ENCODE measurements at regions not wholly inside any gene's neighbourhood (a gene's known extent, or its start where the extent isn't known, plus 50 kb on each side); places are given as distances from the start of the nearest gene placed in this dataset.

- Histone ChIP-seq H3K4me1 (ENCODE audit: insufficient read depth) (peaks cover 15% of the 10 kb centered on the region), H2AFZ (no peak overlapping the region), H3K27ac (no peak overlapping the region), H3K4me2 (no peak overlapping the region), H3K27me3 (no peaks in the 10 kb centered on the region), H3K9me3 (ENCODE audit: low read depth) (no peaks in the 10 kb centered on the region), H3K79me2 (no peaks in the 10 kb centered on the region), H3K9me2 (replicated peaks; ENCODE audit: insufficient read depth) (no peaks in the 10 kb centered on the region), H3K4me3 (no peak overlapping the region), H4K20me1 (ENCODE audit: insufficient read depth, poor library complexity, severe bottlenecking) (no peaks in the 10 kb centered on the region), H3K36me3 (replicated peaks; ENCODE audit: insufficient read depth, low read depth) (no peaks in the 10 kb centered on the region)
- TF ChIP-seq CTCF (IDR thresholded peaks at IDR 0.05; ENCODE audit: poor library complexity): no peak
- TF ChIP-seq EZH2phosphoT487 (IDR thresholded peaks at IDR 0.05; ENCODE audit: low read depth, severe bottlenecking, unreplicated experiment): no peak
- no peak for TF ChIP-seq EZH2 (IDR thresholded peaks at IDR 0.05; ENCODE audit: borderline replicate concordance)
- no peak for DNase-seq (ENCODE audit: low spot score)
- WGBS (ENCODE audit: low lambda C conversion rate, missing lambda C conversion rate): 88% methylated on average over 7 of the region's 7 CpGs
Observed at GRCh38 chr3:102189956-102190723, 244.7 kb upstream of the ZPLD1 start.

GRCh38 chr3:102192575-102192974, 242.2 kb upstream of the ZPLD1 start:
- H3K4me2 ChIP-seq: no peak overlapping the region
- H3K79me2 ChIP-seq: no peaks in the 10 kb centered on the region
- DNase-seq (ENCODE audit: low spot score): no peak
- WGBS (ENCODE audit: low lambda C conversion rate, missing lambda C conversion rate): 91% methylated on average over 2 of the region's 2 CpGs
- peak overlapping the region; percentile 60 for H3K27ac ChIP-seq
- no peaks in the 10 kb centered on the region for H3K9me2 ChIP-seq (replicated peaks; ENCODE audit: insufficient read depth)
- no peak for TF ChIP-seq CTCF (IDR thresholded peaks at IDR 0.05; ENCODE audit: poor library complexity)
- no peak for TF ChIP-seq EZH2 (IDR thresholded peaks at IDR 0.05; ENCODE audit: borderline replicate concordance)
- TF ChIP-seq EZH2phosphoT487 (IDR thresholded peaks at IDR 0.05; ENCODE audit: low read depth, severe bottlenecking, unreplicated experiment): no peak
- no peak overlapping the region for H3K4me3 ChIP-seq
- H4K20me1 ChIP-seq (ENCODE audit: insufficient read depth, poor library complexity, severe bottlenecking): no peaks in the 10 kb centered on the region
- H2AFZ ChIP-seq: no peak overlapping the region
- H3K27me3 ChIP-seq: no peaks in the 10 kb centered on the region
- no peaks in the 10 kb centered on the region for H3K9me3 ChIP-seq (ENCODE audit: low read depth)
- H3K4me1 ChIP-seq (ENCODE audit: insufficient read depth): peaks cover 18% of the 10 kb centered on the region
- no peaks in the 10 kb centered on the region for H3K36me3 ChIP-seq (replicated peaks; ENCODE audit: insufficient read depth, low read depth)

GRCh38 chr3:102193255-102193654, 241.6 kb upstream of the ZPLD1 start:
- Histone ChIP-seq H3K9me3 (ENCODE audit: low read depth) (no peaks in the 10 kb centered on the region), H3K27me3 (no peaks in the 10 kb centered on the region), H3K4me2 (no peak overlapping the region), H2AFZ (no peak overlapping the region), H3K9me2 (replicated peaks; ENCODE audit: insufficient read depth) (no peaks in the 10 kb centered on the region), H4K20me1 (ENCODE audit: insufficient read depth, poor library complexity, severe bottlenecking) (no peaks in the 10 kb centered on the region), H3K4me1 (ENCODE audit: insufficient read depth) (peaks cover 18% of the 10 kb centered on the region), H3K27ac (peak overlapping the region; percentile 60), H3K36me3 (replicated peaks; ENCODE audit: insufficient read depth, low read depth) (no peaks in the 10 kb centered on the region), H3K4me3 (no peak overlapping the region), H3K79me2 (no peaks in the 10 kb centered on the region)
- no peak for DNase-seq (ENCODE audit: low spot score)
- no peak for TF ChIP-seq EZH2 (IDR thresholded peaks at IDR 0.05; ENCODE audit: borderline replicate concordance)
- no peak for TF ChIP-seq EZH2phosphoT487 (IDR thresholded peaks at IDR 0.05; ENCODE audit: low read depth, severe bottlenecking, unreplicated experiment)
- TF ChIP-seq CTCF (IDR thresholded peaks at IDR 0.05; ENCODE audit: poor library complexity): no peak
- 92% methylated on average over 1 of the region's 1 CpG for WGBS (ENCODE audit: low lambda C conversion rate, missing lambda C conversion rate)
